HG02678 (cell line): ENCODE measurements at regions not wholly inside any gene's neighbourhood (a gene's known extent, or its start where the extent isn't known, plus 50 kb on each side); places are given as distances from the start of the nearest gene placed in this dataset.
"Not testable (repeated sequence)": the region's sequence is repeated elsewhere in the genome, so short reads cannot be mapped to it uniquely, and the experiment has no call there.

Experiments
- ATAC-seq: cut with Tn5 transposase; IDR thresholded peaks from one replicate; pipeline ENCODE4 v1.9.1; 2021; ENCODE audit warnings: mild to moderate bottlenecking, moderate library complexity; ENCODE audit not compliant: unreplicated experiment

GRCh38 chr3:75840160-75840559 lies 54.8 kb upstream of the ZNF717 start:
- not testable (repeated sequence) for ATAC-seq

- ATAC-seq, result not testable (repeated sequence)
Measured at GRCh38 chr3:75850301-75851008, 65.1 kb upstream of the ZNF717 start.

GRCh38 chr3:75863130-75863529 lies 77.8 kb upstream of the ZNF717 start:
- ATAC-seq, result no peak

- ATAC-seq, result no peak
Measured at GRCh38 chr3:75863878-75864277, 78.5 kb upstream of the ZNF717 start.

GRCh38 chr3:75883719-75884118 lies 98.4 kb upstream of the ZNF717 start:
- not testable (repeated sequence) for ATAC-seq

GRCh38 chr3:75886971-75887526 lies 101.7 kb upstream of the ZNF717 start:
- no peak for ATAC-seq

- no peak for ATAC-seq
Measured at GRCh38 chr3:75894234-75894633, 108.9 kb upstream of the ZNF717 start.

- ATAC-seq, result no peak
Measured at GRCh38 chr3:75896265-75896664, 110.9 kb upstream of the ZNF717 start.

- ATAC-seq, result not testable (repeated sequence)
Measured at GRCh38 chr3:75901446-75901845, 116.1 kb upstream of the ZNF717 start.

GRCh38 chr3:75906555-75907112 lies 121.3 kb upstream of the ZNF717 start:
- no peak for ATAC-seq

GRCh38 chr3:75913800-75914350 lies 128.5 kb upstream of the ZNF717 start:
- no peak for ATAC-seq

- not testable (repeated sequence) for ATAC-seq
Measured at GRCh38 chr3:75914741-75915140, 129.4 kb upstream of the ZNF717 start.

- no peak for ATAC-seq
Measured at GRCh38 chr3:75938921-75939320, 153.6 kb upstream of the ZNF717 start.

GRCh38 chr3:75951941-75952340 lies 166.6 kb upstream of the ZNF717 start:
- no peak for ATAC-seq

GRCh38 chr3:75960031-75960430 lies 174.7 kb upstream of the ZNF717 start:
- ATAC-seq, result not testable (repeated sequence)

- ATAC-seq, result not testable (repeated sequence)
Measured at GRCh38 chr3:75962054-75962453, 176.7 kb upstream of the ZNF717 start.

- ATAC-seq, result no peak
Measured at GRCh38 chr3:75967071-75967470, 181.7 kb upstream of the ZNF717 start.

GRCh38 chr3:75978686-75979085 lies 193.3 kb upstream of the ZNF717 start:
- ATAC-seq, result no peak

GRCh38 chr3:75981401-75981800 lies 196.1 kb upstream of the ZNF717 start:
- no peak for ATAC-seq

- ATAC-seq, result no peak
Measured at GRCh38 chr3:75982151-75982550, 196.8 kb upstream of the ZNF717 start.

GRCh38 chr3:75983111-75983510 lies 197.8 kb upstream of the ZNF717 start:
- no peak for ATAC-seq
